Keratinocyte (primary cell): ENCODE measurements at regions not wholly inside any gene's neighbourhood (a gene's known extent, or its start where the extent isn't known, plus 50 kb on each side); places are given as distances from the start of the nearest gene placed in this dataset.

ENCODE experiments used
- DNase-seq: peaks from one replicate; pipeline ENCODE4 v3.0.0-alpha.2; 2011; ENCODE audit warnings: low read depth, missing footprints, low spot score
- FAIRE-seq: peaks from 2 replicates; lab custom pipeline; 2011; peaks lifted over from hg19 to GRCh38; lab: Jason Lieb, UNC
- H2AFZ ChIP-seq: 2 replicates; pipeline ENCODE4 v1.6.0; 2012; ENCODE audit warnings: low read length, control low read depth, inconsistent platforms; ENCODE audit not compliant: control insufficient read depth
- H3K27ac ChIP-seq: 2 replicates; pipeline ENCODE4 v1.5.1; 2011; ENCODE audit warnings: low read length; ENCODE audit not compliant: control insufficient read depth, insufficient read depth
- H3K27me3 ChIP-seq: 3 replicates; pipeline ENCODE4 v1.6.0; 2011; ENCODE audit warnings: low read length; ENCODE audit not compliant: control insufficient read depth, insufficient read depth; ENCODE audit errors: extremely low read depth
- H3K36me3 ChIP-seq, 2 experiments: 2 replicates in 1 of 2; 3 replicates in 1 of 2; pipeline ENCODE4 v1.5.1; 2011; ENCODE audit warnings: low read length in 2 of 2, mild to moderate bottlenecking in 1 of 2; ENCODE audit not compliant: control insufficient read depth in 2 of 2, insufficient read depth in 2 of 2; ENCODE audit errors: extremely low read depth in 1 of 2
- H3K4me1 ChIP-seq: 3 replicates; pipeline ENCODE4 v1.5.1; 2011; ENCODE audit warnings: low read length; ENCODE audit not compliant: control insufficient read depth, insufficient read depth; ENCODE audit errors: extremely low read depth
- H3K4me2 ChIP-seq: 3 replicates; pipeline ENCODE4 v1.6.0; 2011; ENCODE audit warnings: low read depth, low read length; ENCODE audit not compliant: control insufficient read depth, insufficient read depth; ENCODE audit errors: extremely low read depth
- H3K4me3 ChIP-seq, 3 experiments: fragments of 200-600 bp in 1 of 3; sonication (generic) in 1 of 3; 2 replicates in 2 of 3; 3 replicates in 1 of 3; pipeline ENCODE4 v1.5.1; 2011 to 2016; ENCODE audit warnings: low read length in 3 of 3, mild to moderate bottlenecking in 3 of 3, control low read depth in 2 of 3, inconsistent platforms in 1 of 3, low read depth in 1 of 3, mixed read lengths in 1 of 3, mixed run types in 1 of 3, moderate library complexity in 1 of 3; ENCODE audit not compliant: control insufficient read depth in 2 of 3, insufficient read depth in 2 of 3; ENCODE audit errors: extremely low read depth in 1 of 3
- H3K79me2 ChIP-seq: 2 replicates; pipeline ENCODE4 v1.6.0; 2012; ENCODE audit warnings: low read length; ENCODE audit not compliant: control insufficient read depth, insufficient read depth
- H3K9ac ChIP-seq: 3 replicates; pipeline ENCODE4 v1.6.0; 2011; ENCODE audit warnings: low read length; ENCODE audit not compliant: control insufficient read depth, insufficient read depth; ENCODE audit errors: extremely low read depth
- H3K9me1 ChIP-seq: 3 replicates; pipeline ENCODE4 v1.6.0; 2011; ENCODE audit warnings: low read length; ENCODE audit not compliant: control insufficient read depth, insufficient read depth; ENCODE audit errors: extremely low read depth
- H3K9me3 ChIP-seq: 2 replicates; pipeline ENCODE4 v1.5.1; 2012; ENCODE audit warnings: low read depth, low read length; ENCODE audit not compliant: control insufficient read depth
- H4K20me1 ChIP-seq: 3 replicates; pipeline ENCODE4 v1.6.0; 2011; ENCODE audit warnings: low read length; ENCODE audit not compliant: control insufficient read depth, insufficient read depth; ENCODE audit errors: extremely low read depth
- CTCF ChIP-seq, 3 experiments: IDR thresholded peaks in 1 of 3; conservative IDR thresholded peaks in 1 of 3; optimal IDR thresholded peaks in 1 of 3; 2 replicates in 2 of 3; 3 replicates in 1 of 3; pipeline versions ENCODE3 to v1.5.1; 2011; ENCODE audit warnings: low read length in 3 of 3, mild to moderate bottlenecking in 3 of 3, moderate library complexity in 2 of 3, control low read depth in 1 of 3, inconsistent platforms in 1 of 3; ENCODE audit not compliant: insufficient read depth in 2 of 3; ENCODE audit errors: extremely low read depth in 1 of 3
- EZH2 ChIP-seq: IDR thresholded peaks from one replicate; pipeline ENCODE4 v1.6.1; 2012; ENCODE audit warnings: inconsistent platforms, mild to moderate bottlenecking, low read length, moderate library complexity
- dilution Hi-C: fragments of 300-500 bp; cut with MboI; formaldehyde crosslinking; loops from one replicate; pipeline ENCODE4 v1.7.0; 2020; ENCODE audit warnings: low sequenced_read_pairs; ENCODE audit not compliant: extremely low pct_ligation_motif_present

GRCh38 chr2:395886-396285 is 108.0 kb upstream of the ALKAL2 start:
- Histone ChIP-seq H3K27ac (no peak overlapping the region), H3K4me3 (no peak overlapping the region), H3K79me2 (no peaks in the 10 kb centered on the region), H3K36me3 (no peaks in the 10 kb centered on the region), H3K27me3 (no peaks in the 10 kb centered on the region), H3K4me1 (peaks cover 21% of the 10 kb centered on the region), H3K4me2 (no peak overlapping the region), H4K20me1 (no peaks in the 10 kb centered on the region), H3K9me1 (no peaks in the 10 kb centered on the region), H3K9ac (no peak overlapping the region), H2AFZ (no peak overlapping the region), H3K9me3 (no peaks in the 10 kb centered on the region)
- FAIRE-seq, result no peak
- no peak for DNase-seq
- dilution Hi-C loops, result no loop called here
- TF ChIP-seq CTCF (optimal IDR thresholded peaks at IDR 0.05 in 1 of 3, IDR thresholded peaks at IDR 0.05 in 1 of 3, conservative IDR thresholded peaks at IDR 0.05 in 1 of 3; ENCODE audit: extremely low read depth in 1 of 3, insufficient read depth in 2 of 3, low read length in 3 of 3) (no peak), EZH2 (no peak)

GRCh38 chr2:393711-394696 is 106.1 kb upstream of the ALKAL2 start:
- peak overlapping the region; percentile 62 for H3K9ac ChIP-seq
- TF ChIP-seq CTCF (optimal IDR thresholded peaks at IDR 0.05 in 1 of 3, IDR thresholded peaks at IDR 0.05 in 1 of 3, conservative IDR thresholded peaks at IDR 0.05 in 1 of 3; ENCODE audit: extremely low read depth in 1 of 3, insufficient read depth in 2 of 3, low read length in 3 of 3) (no peak), EZH2 (no peak)
- no peaks in the 10 kb centered on the region for H3K27me3 ChIP-seq
- peak overlapping the region; percentile 64 for H2AFZ ChIP-seq
- H3K9me1 ChIP-seq, result no peaks in the 10 kb centered on the region
- H3K4me3 ChIP-seq, result peak overlapping the region; percentile 18 to 41 (median 33)
- H3K9me3 ChIP-seq, result peaks cover 5% of the 10 kb centered on the region
- H3K79me2 ChIP-seq, result no peaks in the 10 kb centered on the region
- no peaks in the 10 kb centered on the region for H3K36me3 ChIP-seq
- peaks cover 21% of the 10 kb centered on the region for H3K4me1 ChIP-seq
- dilution Hi-C loops, result no loop called here
- FAIRE-seq (peak; percentile 99), DNase-seq (peak; percentile 57)
- peak overlapping the region; percentile 63 for H3K4me2 ChIP-seq
- no peaks in the 10 kb centered on the region for H4K20me1 ChIP-seq
- peak overlapping the region; percentile 62 for H3K27ac ChIP-seq
